ENCODE measurements at regions not wholly inside any gene's neighbourhood (a gene's known extent, or its start where the extent isn't known, plus 50 kb on each side); places are given as distances from the start of the nearest gene placed in this dataset.

- TF ChIP-seq PHF21A (CRISPR knock-in tag; IDR thresholded peaks at IDR 0.05) (no peak), ZNF614 (CRISPR knock-in tag; IDR thresholded peaks at IDR 0.05; ENCODE audit: borderline replicate concordance) (no peak), EZH2 (conservative IDR thresholded peaks at IDR 0.05; ENCODE audit: low read depth, low read length) (no peak), CREB1 (IDR thresholded peaks at IDR 0.05) (no peak), CREB1 (CRISPR knock-in tag; IDR thresholded peaks at IDR 0.05) (no peak), POLR2AphosphoS5 (IDR thresholded peaks at IDR 0.05; ENCODE audit: low read depth, low read length) (no peak), ZNF552 (CRISPR knock-in tag; IDR thresholded peaks at IDR 0.05; ENCODE audit: borderline replicate concordance) (no peak), PATZ1 (CRISPR knock-in tag; IDR thresholded peaks at IDR 0.05) (no peak)
Measured at GRCh38 chr12:34253674-34254073, 231.4 kb downstream of the ALG10 start.

Data from HepG2 (cell line).